Right atrium auricular region (tissue), 2 donors: ENCODE measurements at regions not wholly inside any gene's neighbourhood (a gene's known extent, or its start where the extent isn't known, plus 50 kb on each side); places are given as distances from the start of the nearest gene placed in this dataset.

ENCODE experiments used
- DNase-seq: peaks from one replicate; pipeline ENCODE4 v3.0.0-alpha.2; 2019; ENCODE audit warnings: low spot score
- H3K27ac ChIP-seq, 2 donors: fragments of 200-600 bp; sonication (generic); 1 replicate in 1 of 2; 2 replicates in 1 of 2; pipeline ENCODE4 v1.5.1; 2016 to 2019
- H3K27me3 ChIP-seq, 2 donors: fragments of 200-600 bp; sonication (generic); one replicate each; pipeline versions ENCODE4 v1.5.1 to v1.6.0; 2017 to 2019
- H3K36me3 ChIP-seq: fragments of 200-600 bp; sonication (generic); one replicate; pipeline ENCODE4 v1.5.1; 2016
- H3K4me1 ChIP-seq, 2 donors: fragments of 200-600 bp; sonication (generic); one replicate each; pipeline versions ENCODE4 v1.5.1 to v1.6.0; 2017 to 2019
- H3K4me3 ChIP-seq, 2 donors: fragments of 200-600 bp; sonication (generic); 1 replicate in 1 of 2; 2 replicates in 1 of 2; pipeline ENCODE4 v1.5.1; 2017 to 2019; ENCODE audit warnings: mild to moderate bottlenecking in 1 of 2, moderate library complexity in 1 of 2
- H3K9me3 ChIP-seq, 2 donors: fragments of 200-600 bp; sonication (generic); one replicate each; pipeline ENCODE4 v1.5.1; 2019
- CTCF ChIP-seq, 2 donors: fragments of 200-600 bp; sonication (generic); IDR thresholded peaks; one replicate each; pipeline ENCODE4 v1.5.1; 2019; ENCODE audit warnings: antibody characterized with exemption in 2 of 2

- H3K9me3 ChIP-seq, result no peaks in the 10 kb centered on the region
- no peaks in the 10 kb centered on the region for H3K4me1 ChIP-seq
- no peak for DNase-seq
- no peaks in the 10 kb centered on the region for H3K27me3 ChIP-seq
- H3K4me3 ChIP-seq, result no peak overlapping the region
- H3K27ac ChIP-seq, result no peak overlapping the region
- H3K36me3 ChIP-seq, result no peaks in the 10 kb centered on the region
- TF ChIP-seq CTCF (IDR thresholded peaks at IDR 0.05), result no peak
Measured at GRCh38 chr17:73743518-73744201, 99.4 kb upstream of the SDK2 start.

- no peaks in the 10 kb centered on the region for H3K36me3 ChIP-seq
- no peak for TF ChIP-seq CTCF (IDR thresholded peaks at IDR 0.05)
- no peak overlapping the region for H3K27ac ChIP-seq
- H3K9me3 ChIP-seq, result no peaks in the 10 kb centered on the region
- no peaks in the 10 kb centered on the region for H3K27me3 ChIP-seq
- H3K4me3 ChIP-seq, result no peak overlapping the region
- H3K4me1 ChIP-seq, result no peaks in the 10 kb centered on the region
- no peak for DNase-seq
Measured at GRCh38 chr17:73744411-73744810, 100.2 kb upstream of the SDK2 start.

GRCh38 chr17:73746314-73747073 is 102.2 kb upstream of the SDK2 start:
- DNase-seq, result no peak
- Histone ChIP-seq H3K4me3 (no peak overlapping the region), H3K27me3 (no peaks in the 10 kb centered on the region), H3K9me3 (no peaks in the 10 kb centered on the region), H3K36me3 (no peaks in the 10 kb centered on the region), H3K4me1 (peaks cover 0 to 5% of the 10 kb centered on the region in 2 donors), H3K27ac (no peak overlapping the region)
- no peak for TF ChIP-seq CTCF (IDR thresholded peaks at IDR 0.05)

GRCh38 chr17:73747221-73748002 is 103.2 kb upstream of the SDK2 start:
- DNase-seq, result no peak
- no peak overlapping the region for H3K4me3 ChIP-seq
- no peaks in the 10 kb centered on the region for H3K9me3 ChIP-seq
- no peaks in the 10 kb centered on the region for H3K36me3 ChIP-seq
- no peak for TF ChIP-seq CTCF (IDR thresholded peaks at IDR 0.05)
- H3K4me1 ChIP-seq, result peaks cover 0 to 5% of the 10 kb centered on the region in 2 donors
- H3K27me3 ChIP-seq, result no peaks in the 10 kb centered on the region
- H3K27ac ChIP-seq, result no peak overlapping the region

GRCh38 chr17:73748508-73748907 is 104.3 kb upstream of the SDK2 start:
- Histone ChIP-seq H3K27me3 (no peaks in the 10 kb centered on the region), H3K9me3 (no peaks in the 10 kb centered on the region), H3K4me1 (peaks cover 0 to 5% of the 10 kb centered on the region in 2 donors), H3K27ac (no peak overlapping the region), H3K4me3 (no peak overlapping the region), H3K36me3 (no peaks in the 10 kb centered on the region)
- no peak for TF ChIP-seq CTCF (IDR thresholded peaks at IDR 0.05)
- DNase-seq, result no peak
